ENCODE measurements at regions not wholly inside any gene's neighbourhood (a gene's known extent, or its start where the extent isn't known, plus 50 kb on each side); places are given as distances from the start of the nearest gene placed in this dataset.

GRCh38 chr6:9984607-9985006, 430.3 kb downstream of the TFAP2A start:
- TF ChIP-seq REST (IDR thresholded peaks at IDR 0.05; ENCODE audit: insufficient read depth in 1 of 2, low read depth in 2 of 2, low read length in 2 of 2) = no peak
- no peak for TF ChIP-seq TAF1 (IDR thresholded peaks at IDR 0.05; ENCODE audit: borderline replicate concordance, insufficient read depth, low read length)
- no peak for TF ChIP-seq FOXP2 (optimal IDR thresholded peaks at IDR 0.05; ENCODE audit: borderline replicate concordance, extremely low read depth, extremely low read length, insufficient read depth)
- no peak for TF ChIP-seq POLR2AphosphoS5 (IDR thresholded peaks at IDR 0.05; ENCODE audit: low read depth, low read length)
- no peak for TF ChIP-seq SIN3A (IDR thresholded peaks at IDR 0.05; ENCODE audit: borderline replicate concordance, insufficient read depth, low read length)

Measured in PFSK-1 (cell line).